Endothelial cell of umbilical vein (primary cell): ENCODE measurements at regions not wholly inside any gene's neighbourhood (a gene's known extent, or its start where the extent isn't known, plus 50 kb on each side); places are given as distances from the start of the nearest gene placed in this dataset.

Source experiments
- BruUV-seq: library from RNA; stranded (reverse); fragments of 400-500 nt; replicated peaks from 2 replicates; lab custom pipeline; 2021; lab: Mats Ljungman, UMichigan
- CTCF ChIA-PET: fragments of 300-600, 350-600 bp; sonication (Branson Sonifier 250); formaldehyde crosslinking; loops from one replicate; lab custom pipeline; 2021; ENCODE audit warnings: antibody characterized with exemption, inconsistent platforms; lab: Charles Lee
- POLR2A ChIA-PET: fragments of 300-600, 350-600 bp; sonication (Branson Sonifier 250); formaldehyde crosslinking; loops from one replicate; lab custom pipeline; 2021; ENCODE audit warnings: antibody characterized with exemption, inconsistent platforms; lab: Charles Lee
- DNase-seq: peaks from one replicate; pipeline ENCODE4 v3.0.0-alpha.2; 2011; ENCODE audit warnings: low read depth, low spot score
- FAIRE-seq: peaks from 2 replicates; lab custom pipeline; 2011; peaks lifted over from hg19 to GRCh38; lab: Jason Lieb, UNC
- H2AFZ ChIP-seq: 2 replicates; pipeline ENCODE4 v1.6.0; 2012; ENCODE audit warnings: low read depth, low read length, control low read depth, inconsistent platforms
- H3K27ac ChIP-seq: 2 replicates; pipeline ENCODE4 v1.5.1; 2011; ENCODE audit warnings: low read depth, mild to moderate bottlenecking, control low read depth, low read length, moderate library complexity; ENCODE audit not compliant: insufficient read depth
- H3K27me3 ChIP-seq, 2 experiments: 2 replicates each; pipeline versions ENCODE4 v1.6.0 to v1.6.1; 2011; ENCODE audit warnings: low read length in 2 of 2, mixed read lengths in 1 of 2; ENCODE audit not compliant: control insufficient read depth in 2 of 2, insufficient read depth in 2 of 2
- H3K36me3 ChIP-seq, 2 experiments: 2 replicates in 1 of 2; 3 replicates in 1 of 2; pipeline ENCODE4 v1.5.1; 2011; ENCODE audit warnings: low read length in 2 of 2, mild to moderate bottlenecking in 1 of 2, moderate library complexity in 1 of 2; ENCODE audit not compliant: control insufficient read depth in 2 of 2, insufficient read depth in 2 of 2; ENCODE audit errors: extremely low read depth in 1 of 2
- H3K4me1 ChIP-seq: 3 replicates; pipeline ENCODE4 v1.5.1; 2011; ENCODE audit warnings: mild to moderate bottlenecking, low read length; ENCODE audit not compliant: control insufficient read depth, insufficient read depth; ENCODE audit errors: extremely low read depth
- H3K4me2 ChIP-seq: 2 replicates; pipeline ENCODE4 v1.6.1; 2011; ENCODE audit warnings: low read length, control low read depth, mixed read lengths; ENCODE audit not compliant: insufficient read depth
- H3K4me3 ChIP-seq, 3 experiments: fragments of 200-600 bp in 1 of 3; sonication (generic), shearing (Covaris generic) in 1 of 3; replicated peaks in 1 of 3; 2 replicates each; pipeline ENCODE4 v1.5.1; 2011 to 2016; ENCODE audit warnings: control low read depth in 3 of 3, low read length in 3 of 3, mild to moderate bottlenecking in 2 of 3, inconsistent platforms in 1 of 3, low read depth in 1 of 3, moderate library complexity in 1 of 3; ENCODE audit not compliant: insufficient read depth in 1 of 3
- H3K79me2 ChIP-seq: 2 replicates; pipeline ENCODE4 v1.6.0; 2012; ENCODE audit warnings: low read length, inconsistent platforms; ENCODE audit not compliant: control insufficient read depth, insufficient read depth
- H3K9ac ChIP-seq: replicated peaks from 2 replicates; pipeline ENCODE3; 2011; ENCODE audit warnings: low read length, control low read depth; ENCODE audit not compliant: insufficient read depth; ENCODE audit errors: extremely low read depth
- H3K9me1 ChIP-seq: replicated peaks from 3 replicates; pipeline ENCODE4 v1.6.0; 2011; ENCODE audit warnings: mild to moderate bottlenecking, low read length; ENCODE audit not compliant: control insufficient read depth, insufficient read depth; ENCODE audit errors: extremely low read depth
- H3K9me3 ChIP-seq: replicated peaks from 2 replicates; pipeline ENCODE4 v1.5.1; 2012; ENCODE audit warnings: low read length, inconsistent platforms; ENCODE audit not compliant: control insufficient read depth, insufficient read depth
- H4K20me1 ChIP-seq: replicated peaks from 2 replicates; pipeline ENCODE3; 2011; ENCODE audit warnings: mild to moderate bottlenecking, low read length; ENCODE audit not compliant: control insufficient read depth, insufficient read depth; ENCODE audit errors: extremely low read depth
- GATA2 ChIP-seq: IDR thresholded peaks from 2 replicates; pipeline ENCODE4 v1.7.0; 2011; ENCODE audit warnings: low read depth, mild to moderate bottlenecking, moderate library complexity, mixed read lengths, low read length; ENCODE audit not compliant: insufficient read length, insufficient read depth
- JUN ChIP-seq: IDR thresholded peaks from 2 replicates; pipeline ENCODE4 v1.6.1; 2011; ENCODE audit warnings: borderline replicate concordance, low read depth; ENCODE audit not compliant: insufficient read length, insufficient read depth
- MAX ChIP-seq: IDR thresholded peaks from 2 replicates; pipeline ENCODE4 v1.6.1; 2011; ENCODE audit not compliant: insufficient read depth, insufficient read length
- POLR2AphosphoS5 ChIP-seq: IDR thresholded peaks from 2 replicates; pipeline ENCODE4 v1.6.1; 2012; ENCODE audit warnings: low read depth, mild to moderate bottlenecking, control low read depth, low read length, moderate library complexity; ENCODE audit not compliant: insufficient read depth
- dilution Hi-C: fragments of 300-500 bp; cut with MboI; formaldehyde crosslinking; loops from one replicate; pipeline ENCODE4 v1.15.0; 2019; ENCODE audit warnings: low sequenced_read_pairs; ENCODE audit not compliant: extremely low pct_ligation_motif_present
- intact Hi-C: fragments of 100-400 bp; cut with micrococcal nuclease; formaldehyde crosslinking; loops from one replicate; pipeline ENCODE4 v1.10.0; 2022

- no peak overlapping the region for H2AFZ ChIP-seq
- ChIA-PET POLR2A (no interaction called here), CTCF (no interaction called here)
- no peaks in the 10 kb centered on the region for H3K4me1 ChIP-seq
- H3K36me3 ChIP-seq, result no peaks in the 10 kb centered on the region
- H3K9me3 ChIP-seq, result peaks cover 4% of the 10 kb centered on the region
- no peaks in the 10 kb centered on the region for H3K79me2 ChIP-seq
- no TSS peak for BruUV-seq
- H3K4me3 ChIP-seq, result no peak overlapping the region
- no peak overlapping the region for H3K4me2 ChIP-seq
- FAIRE-seq (no peak), DNase-seq (no peak)
- H3K27me3 ChIP-seq, result no peaks in the 10 kb centered on the region
- dilution Hi-C loops, result no loop called here
- no peak overlapping the region for H3K27ac ChIP-seq
- intact Hi-C loops, result no loop called here
- no peaks in the 10 kb centered on the region for H4K20me1 ChIP-seq
- no peak overlapping the region for H3K9ac ChIP-seq
- no peaks in the 10 kb centered on the region for H3K9me1 ChIP-seq
- TF ChIP-seq MAX (no peak), JUN (no peak)
These were observed 173.9 kb downstream of the MAF start for GRCh38 chr16:79426663-79427062.

- Histone ChIP-seq H3K9me1 (no peaks in the 10 kb centered on the region), H3K9me3 (peaks cover 5% of the 10 kb centered on the region), H3K4me1 (no peaks in the 10 kb centered on the region), H3K27me3 (no peaks in the 10 kb centered on the region), H3K79me2 (no peaks in the 10 kb centered on the region), H2AFZ (no peak overlapping the region), H3K9ac (no peak overlapping the region), H3K4me2 (no peak overlapping the region), H3K4me3 (no peak overlapping the region), H3K27ac (no peak overlapping the region), H3K36me3 (no peaks in the 10 kb centered on the region), H4K20me1 (no peaks in the 10 kb centered on the region)
- TF ChIP-seq POLR2AphosphoS5, result no peak
- TF ChIP-seq GATA2, result no peak
- no peak for DNase-seq
- BruUV-seq, result no TSS peak
- FAIRE-seq, result no peak
- POLR2A ChIA-PET, result no interaction called here
- intact Hi-C loops, result no loop called here
- CTCF ChIA-PET, result no interaction called here
- dilution Hi-C loops, result no loop called here
These were observed 178.5 kb downstream of the MAF start for GRCh38 chr16:79422064-79422463.
